ENCODE measurements at regions not wholly inside any gene's neighbourhood (a gene's known extent, or its start where the extent isn't known, plus 50 kb on each side); places are given as distances from the start of the nearest gene placed in this dataset.

GRCh38 chr17:71883845-71884244 lies 237.0 kb upstream of the SOX9 start:
- TF ChIP-seq GABPA (IDR thresholded peaks at IDR 0.05 in 1 of 2, conservative IDR thresholded peaks at IDR 0.05 in 1 of 2) (no peak), RXRA (IDR thresholded peaks at IDR 0.05) (no peak), CTCF (IDR thresholded peaks at IDR 0.05; ENCODE audit: low read depth, low read length, missing input control) (no peak), HNF4A (conservative IDR thresholded peaks at IDR 0.05) (no peak), MAX (IDR thresholded peaks at IDR 0.05) (no peak), TAF1 (conservative IDR thresholded peaks at IDR 0.05) (no peak), RAD21 (IDR thresholded peaks at IDR 0.05) (no peak), JUND (IDR thresholded peaks at IDR 0.05) (no peak), EGR1 (IDR thresholded peaks at IDR 0.05; ENCODE audit: low read depth in 2 of 2) (no peak), FOXA1 (IDR thresholded peaks at IDR 0.05) (no peak)
- TF ChIP-seq, protein P1, sequence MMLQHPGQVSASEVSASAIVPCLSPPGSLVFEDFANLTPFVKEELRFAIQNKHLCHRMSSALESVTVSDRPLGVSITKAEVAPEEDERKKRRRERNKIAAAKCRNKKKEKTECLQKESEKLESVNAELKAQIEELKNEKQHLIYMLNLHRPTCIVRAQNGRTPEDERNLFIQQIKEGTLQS (IDR thresholded peaks at IDR 0.05) = no peak
- TF ChIP-seq, protein P2, sequence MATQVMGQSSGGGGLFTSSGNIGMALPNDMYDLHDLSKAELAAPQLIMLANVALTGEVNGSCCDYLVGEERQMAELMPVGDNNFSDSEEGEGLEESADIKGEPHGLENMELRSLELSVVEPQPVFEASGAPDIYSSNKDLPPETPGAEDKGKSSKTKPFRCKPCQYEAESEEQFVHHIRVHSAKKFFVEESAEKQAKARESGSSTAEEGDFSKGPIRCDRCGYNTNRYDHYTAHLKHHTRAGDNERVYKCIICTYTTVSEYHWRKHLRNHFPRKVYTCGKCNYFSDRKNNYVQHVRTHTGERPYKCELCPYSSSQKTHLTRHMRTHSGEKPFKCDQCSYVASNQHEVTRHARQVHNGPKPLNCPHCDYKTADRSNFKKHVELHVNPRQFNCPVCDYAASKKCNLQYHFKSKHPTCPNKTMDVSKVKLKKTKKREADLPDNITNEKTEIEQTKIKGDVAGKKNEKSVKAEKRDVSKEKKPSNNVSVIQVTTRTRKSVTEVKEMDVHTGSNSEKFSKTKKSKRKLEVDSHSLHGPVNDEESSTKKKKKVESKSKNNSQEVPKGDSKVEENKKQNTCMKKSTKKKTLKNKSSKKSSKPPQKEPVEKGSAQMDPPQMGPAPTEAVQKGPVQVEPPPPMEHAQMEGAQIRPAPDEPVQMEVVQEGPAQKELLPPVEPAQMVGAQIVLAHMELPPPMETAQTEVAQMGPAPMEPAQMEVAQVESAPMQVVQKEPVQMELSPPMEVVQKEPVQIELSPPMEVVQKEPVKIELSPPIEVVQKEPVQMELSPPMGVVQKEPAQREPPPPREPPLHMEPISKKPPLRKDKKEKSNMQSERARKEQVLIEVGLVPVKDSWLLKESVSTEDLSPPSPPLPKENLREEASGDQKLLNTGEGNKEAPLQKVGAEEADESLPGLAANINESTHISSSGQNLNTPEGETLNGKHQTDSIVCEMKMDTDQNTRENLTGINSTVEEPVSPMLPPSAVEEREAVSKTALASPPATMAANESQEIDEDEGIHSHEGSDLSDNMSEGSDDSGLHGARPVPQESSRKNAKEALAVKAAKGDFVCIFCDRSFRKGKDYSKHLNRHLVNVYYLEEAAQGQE (IDR thresholded peaks at IDR 0.05) = no peak
- TF ChIP-seq, protein P3, sequence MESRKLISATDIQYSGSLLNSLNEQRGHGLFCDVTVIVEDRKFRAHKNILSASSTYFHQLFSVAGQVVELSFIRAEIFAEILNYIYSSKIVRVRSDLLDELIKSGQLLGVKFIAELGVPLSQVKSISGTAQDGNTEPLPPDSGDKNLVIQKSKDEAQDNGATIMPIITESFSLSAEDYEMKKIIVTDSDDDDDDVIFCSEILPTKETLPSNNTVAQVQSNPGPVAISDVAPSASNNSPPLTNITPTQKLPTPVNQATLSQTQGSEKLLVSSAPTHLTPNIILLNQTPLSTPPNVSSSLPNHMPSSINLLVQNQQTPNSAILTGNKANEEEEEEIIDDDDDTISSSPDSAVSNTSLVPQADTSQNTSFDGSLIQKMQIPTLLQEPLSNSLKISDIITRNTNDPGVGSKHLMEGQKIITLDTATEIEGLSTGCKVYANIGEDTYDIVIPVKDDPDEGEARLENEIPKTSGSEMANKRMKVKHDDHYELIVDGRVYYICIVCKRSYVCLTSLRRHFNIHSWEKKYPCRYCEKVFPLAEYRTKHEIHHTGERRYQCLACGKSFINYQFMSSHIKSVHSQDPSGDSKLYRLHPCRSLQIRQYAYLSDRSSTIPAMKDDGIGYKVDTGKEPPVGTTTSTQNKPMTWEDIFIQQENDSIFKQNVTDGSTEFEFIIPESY (IDR thresholded peaks at IDR 0.05) = no peak

All from liver (tissue), 3 donors.